ENCODE measurements at regions not wholly inside any gene's neighbourhood (a gene's known extent, or its start where the extent isn't known, plus 50 kb on each side); places are given as distances from the start of the nearest gene placed in this dataset.

DNA sequence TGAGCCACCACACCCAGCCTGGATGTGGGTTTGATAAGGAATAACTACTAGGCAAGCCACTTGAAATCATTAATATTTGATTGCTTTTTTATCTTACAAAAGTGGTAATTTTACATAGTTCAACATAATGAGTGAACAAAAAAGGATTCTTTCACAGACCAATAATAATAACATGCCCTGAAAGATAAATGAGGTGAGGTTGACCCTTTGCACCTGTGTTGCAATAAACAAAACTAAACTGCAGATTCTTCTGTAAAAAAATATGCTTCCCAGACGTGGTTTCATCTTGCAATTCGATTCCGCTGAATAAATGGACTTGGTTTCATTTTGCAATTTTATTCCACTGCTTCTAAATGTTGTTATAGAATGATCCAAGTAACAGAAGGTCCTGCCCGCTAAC is 1514.9 kb upstream of the TMEM132C start:
- 25 to 26% methylated on average over 4 of the region's 4 CpGs for WGBS, 2 experiments (ENCODE audit: low coverage in 1 of 2, low lambda C conversion rate in 2 of 2, missing lambda C conversion rate in 2 of 2)

GRCh38 chr12:126757326-126757725 is 1509.6 kb upstream of the TMEM132C start:
- Histone ChIP-seq H3K9me2 (ENCODE audit: insufficient read depth) (no peaks in the 10 kb centered on the region), H2AFZ (no peak overlapping the region), H4K20me1 (ENCODE audit: insufficient read depth) (no peaks in the 10 kb centered on the region), H3K27me3 (replicated peaks; ENCODE audit: insufficient read depth) (no peaks in the 10 kb centered on the region), H3F3A (ENCODE audit: insufficient read depth) (no peaks in the 10 kb centered on the region), H3K79me2 (ENCODE audit: insufficient read depth) (no peaks in the 10 kb centered on the region), H3K4me3 (no peak overlapping the region), H3K4me1 (ENCODE audit: insufficient read depth) (no peaks in the 10 kb centered on the region), H3K9ac (no peak overlapping the region), H3K36me3 (ENCODE audit: low read depth) (no peaks in the 10 kb centered on the region), H3K9me3 (ENCODE audit: low read depth) (no peaks in the 10 kb centered on the region), H3K4me2 (ENCODE audit: unreplicated experiment) (no peak overlapping the region), H3K27ac (no peak overlapping the region)
- TF ChIP-seq EZH2phosphoT487 (IDR thresholded peaks at IDR 0.05; ENCODE audit: insufficient read depth, low read depth): no peak
- TF ChIP-seq EZH2 (IDR thresholded peaks at IDR 0.05; ENCODE audit: insufficient read depth, poor library complexity, severe bottlenecking): no peak
- WGBS, 2 experiments (ENCODE audit: low coverage in 1 of 2, low lambda C conversion rate in 2 of 2, missing lambda C conversion rate in 2 of 2): 46 to 54% methylated on average over 2 of the region's 2 CpGs
- no peak for DNase-seq
- in situ Hi-C loops (cut with MboI): no loop called here

More for the DNA sequence above, 1514.9 kb upstream of the TMEM132C start:
- Histone ChIP-seq H3K27me3 (replicated peaks; ENCODE audit: insufficient read depth) (no peaks in the 10 kb centered on the region), H3K9me3 (ENCODE audit: low read depth) (no peaks in the 10 kb centered on the region), H2AFZ (no peak overlapping the region), H3K36me3 (ENCODE audit: low read depth) (no peaks in the 10 kb centered on the region), H3K27ac (no peak overlapping the region), H3K4me1 (ENCODE audit: insufficient read depth) (no peaks in the 10 kb centered on the region), H3K79me2 (ENCODE audit: insufficient read depth) (no peaks in the 10 kb centered on the region), H3K4me3 (no peak overlapping the region), H4K20me1 (ENCODE audit: insufficient read depth) (no peaks in the 10 kb centered on the region), H3K9ac (no peak overlapping the region), H3K4me2 (ENCODE audit: unreplicated experiment) (no peak overlapping the region), H3K9me2 (ENCODE audit: insufficient read depth) (no peaks in the 10 kb centered on the region), H3F3A (ENCODE audit: insufficient read depth) (no peaks in the 10 kb centered on the region)
- in situ Hi-C loops (cut with MboI): no loop called here
- no peak for TF ChIP-seq EZH2phosphoT487 (IDR thresholded peaks at IDR 0.05; ENCODE audit: insufficient read depth, low read depth)
- TF ChIP-seq EZH2 (IDR thresholded peaks at IDR 0.05; ENCODE audit: insufficient read depth, poor library complexity, severe bottlenecking): no peak
- DNase-seq: no peak

DNA sequence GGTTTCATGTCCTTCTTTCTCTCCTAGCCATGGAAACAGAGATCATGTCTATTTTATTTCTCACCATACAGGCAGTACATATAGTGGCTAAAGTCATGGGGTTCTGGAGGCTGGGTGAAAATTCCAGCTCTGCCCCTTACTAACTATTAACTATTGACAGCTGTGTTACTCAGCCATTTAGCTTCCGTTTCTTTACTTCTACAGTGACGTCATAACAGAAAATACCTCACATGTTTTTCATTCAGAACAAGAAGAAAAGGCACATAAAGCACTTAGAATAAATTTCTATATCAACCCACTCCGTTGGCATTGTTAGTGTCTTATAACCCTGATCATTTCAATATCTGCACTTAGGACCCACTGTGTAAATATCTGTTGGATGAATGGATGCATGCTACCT is 1506.9 kb upstream of the TMEM132C start:
- no peaks in the 10 kb centered on the region for H3K4me1 ChIP-seq (ENCODE audit: insufficient read depth)
- H2AFZ ChIP-seq: no peak overlapping the region
- no peaks in the 10 kb centered on the region for H3F3A ChIP-seq (ENCODE audit: insufficient read depth)
- no peak overlapping the region for H3K4me2 ChIP-seq (ENCODE audit: unreplicated experiment)
- H3K9me2 ChIP-seq (ENCODE audit: insufficient read depth): no peaks in the 10 kb centered on the region
- no peaks in the 10 kb centered on the region for H3K9me3 ChIP-seq (ENCODE audit: low read depth)
- no peak overlapping the region for H3K9ac ChIP-seq
- in situ Hi-C loops (cut with MboI): no loop called here
- TF ChIP-seq EZH2 (IDR thresholded peaks at IDR 0.05; ENCODE audit: insufficient read depth, poor library complexity, severe bottlenecking) (no peak), EZH2phosphoT487 (IDR thresholded peaks at IDR 0.05; ENCODE audit: insufficient read depth, low read depth) (no peak)
- no peak overlapping the region for H3K4me3 ChIP-seq
- no peak overlapping the region for H3K27ac ChIP-seq
- H4K20me1 ChIP-seq (ENCODE audit: insufficient read depth): no peaks in the 10 kb centered on the region
- H3K79me2 ChIP-seq (ENCODE audit: insufficient read depth): no peaks in the 10 kb centered on the region
- peak; percentile 2 for DNase-seq
- H3K36me3 ChIP-seq (ENCODE audit: low read depth): no peaks in the 10 kb centered on the region
- WGBS, 2 experiments (ENCODE audit: low coverage in 1 of 2, low lambda C conversion rate in 2 of 2, missing lambda C conversion rate in 2 of 2): 4 to 7% methylated on average over 3 of the region's 3 CpGs
- no peaks in the 10 kb centered on the region for H3K27me3 ChIP-seq (replicated peaks; ENCODE audit: insufficient read depth)

- in situ Hi-C loops (cut with MboI): no loop called here
- H3K79me2 ChIP-seq (ENCODE audit: insufficient read depth): no peaks in the 10 kb centered on the region
- no peaks in the 10 kb centered on the region for H3K36me3 ChIP-seq (ENCODE audit: low read depth)
- no peaks in the 10 kb centered on the region for H4K20me1 ChIP-seq (ENCODE audit: insufficient read depth)
- no peaks in the 10 kb centered on the region for H3K27me3 ChIP-seq (replicated peaks; ENCODE audit: insufficient read depth)
- no peak overlapping the region for H3K4me2 ChIP-seq (ENCODE audit: unreplicated experiment)
- WGBS, 2 experiments (ENCODE audit: low coverage in 1 of 2, low lambda C conversion rate in 2 of 2, missing lambda C conversion rate in 2 of 2): 46 to 48% methylated on average over 2 of the region's 2 CpGs
- no peaks in the 10 kb centered on the region for H3F3A ChIP-seq (ENCODE audit: insufficient read depth)
- H3K9ac ChIP-seq: no peak overlapping the region
- no peak overlapping the region for H3K4me3 ChIP-seq
- DNase-seq: no peak
- no peaks in the 10 kb centered on the region for H3K4me1 ChIP-seq (ENCODE audit: insufficient read depth)
- no peaks in the 10 kb centered on the region for H3K9me2 ChIP-seq (ENCODE audit: insufficient read depth)
- no peak overlapping the region for H3K27ac ChIP-seq
- H2AFZ ChIP-seq: no peak overlapping the region
- TF ChIP-seq EZH2 (IDR thresholded peaks at IDR 0.05; ENCODE audit: insufficient read depth, poor library complexity, severe bottlenecking) (no peak), EZH2phosphoT487 (IDR thresholded peaks at IDR 0.05; ENCODE audit: insufficient read depth, low read depth) (no peak)
- H3K9me3 ChIP-seq (ENCODE audit: low read depth): no peaks in the 10 kb centered on the region
Observed at GRCh38 chr12:126761420-126761819, 1505.5 kb upstream of the TMEM132C start.

GRCh38 chr12:126762150-126762549 is 1504.8 kb upstream of the TMEM132C start:
- Histone ChIP-seq H3K27ac (no peak overlapping the region), H3K9me3 (ENCODE audit: low read depth) (no peaks in the 10 kb centered on the region), H3K9ac (no peak overlapping the region), H3F3A (ENCODE audit: insufficient read depth) (no peaks in the 10 kb centered on the region), H3K79me2 (ENCODE audit: insufficient read depth) (no peaks in the 10 kb centered on the region), H3K27me3 (replicated peaks; ENCODE audit: insufficient read depth) (no peaks in the 10 kb centered on the region), H2AFZ (no peak overlapping the region), H3K4me1 (ENCODE audit: insufficient read depth) (no peaks in the 10 kb centered on the region), H3K9me2 (ENCODE audit: insufficient read depth) (no peaks in the 10 kb centered on the region), H3K36me3 (ENCODE audit: low read depth) (no peaks in the 10 kb centered on the region), H3K4me3 (no peak overlapping the region), H3K4me2 (ENCODE audit: unreplicated experiment) (no peak overlapping the region), H4K20me1 (ENCODE audit: insufficient read depth) (no peaks in the 10 kb centered on the region)
- no peak for DNase-seq
- in situ Hi-C loops (cut with MboI): no loop called here
- 45 to 63% methylated on average over 4 of the region's 4 CpGs for WGBS, 2 experiments (ENCODE audit: low coverage in 1 of 2, low lambda C conversion rate in 2 of 2, missing lambda C conversion rate in 2 of 2)
- no peak for TF ChIP-seq EZH2 (IDR thresholded peaks at IDR 0.05; ENCODE audit: insufficient read depth, poor library complexity, severe bottlenecking)
- no peak for TF ChIP-seq EZH2phosphoT487 (IDR thresholded peaks at IDR 0.05; ENCODE audit: insufficient read depth, low read depth)

Data from GM23248 (cell line).